ENCODE measurements at regions not wholly inside any gene's neighbourhood (a gene's known extent, or its start where the extent isn't known, plus 50 kb on each side); places are given as distances from the start of the nearest gene placed in this dataset.

GRCh38 chr3:104438706-104439105, 928.0 kb upstream of the ALCAM start:
- TF ChIP-seq POLR2A (IDR thresholded peaks at IDR 0.05; ENCODE audit: low read length), result no peak
- no peak for TF ChIP-seq GATA1 (IDR thresholded peaks at IDR 0.05; ENCODE audit: low read depth, low read length)
